GM10266 (cell line): ENCODE measurements at regions not wholly inside any gene's neighbourhood (a gene's known extent, or its start where the extent isn't known, plus 50 kb on each side); places are given as distances from the start of the nearest gene placed in this dataset.

ENCODE experiments used
- DNase-seq: peaks from one replicate; pipeline ENCODE4 v3.0.0; 2012; ENCODE audit errors: extremely low spot score
- TF ChIP-seq, protein P1 (sequence below): IDR thresholded peaks from 2 replicates; pipeline ENCODE4 v1.5.1; 2012; ENCODE audit warnings: mild to moderate bottlenecking, low read depth; ENCODE audit not compliant: control insufficient read depth, insufficient read depth; ENCODE audit errors: missing control alignments

GRCh38 chr4:17165286-17165685, 266.8 kb upstream of the LDB2 start:
- TF ChIP-seq, protein P1, sequence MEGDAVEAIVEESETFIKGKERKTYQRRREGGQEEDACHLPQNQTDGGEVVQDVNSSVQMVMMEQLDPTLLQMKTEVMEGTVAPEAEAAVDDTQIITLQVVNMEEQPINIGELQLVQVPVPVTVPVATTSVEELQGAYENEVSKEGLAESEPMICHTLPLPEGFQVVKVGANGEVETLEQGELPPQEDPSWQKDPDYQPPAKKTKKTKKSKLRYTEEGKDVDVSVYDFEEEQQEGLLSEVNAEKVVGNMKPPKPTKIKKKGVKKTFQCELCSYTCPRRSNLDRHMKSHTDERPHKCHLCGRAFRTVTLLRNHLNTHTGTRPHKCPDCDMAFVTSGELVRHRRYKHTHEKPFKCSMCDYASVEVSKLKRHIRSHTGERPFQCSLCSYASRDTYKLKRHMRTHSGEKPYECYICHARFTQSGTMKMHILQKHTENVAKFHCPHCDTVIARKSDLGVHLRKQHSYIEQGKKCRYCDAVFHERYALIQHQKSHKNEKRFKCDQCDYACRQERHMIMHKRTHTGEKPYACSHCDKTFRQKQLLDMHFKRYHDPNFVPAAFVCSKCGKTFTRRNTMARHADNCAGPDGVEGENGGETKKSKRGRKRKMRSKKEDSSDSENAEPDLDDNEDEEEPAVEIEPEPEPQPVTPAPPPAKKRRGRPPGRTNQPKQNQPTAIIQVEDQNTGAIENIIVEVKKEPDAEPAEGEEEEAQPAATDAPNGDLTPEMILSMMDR = no peak
- DNase-seq = no peak

- TF ChIP-seq, protein P1 = no peak
- DNase-seq = no peak
Observed at GRCh38 chr4:17164666-17165065, 266.2 kb upstream of the LDB2 start.

GRCh38 chr4:17163156-17163771, 264.8 kb upstream of the LDB2 start:
- TF ChIP-seq, protein P1 = no peak
- DNase-seq = no peak

DNA sequence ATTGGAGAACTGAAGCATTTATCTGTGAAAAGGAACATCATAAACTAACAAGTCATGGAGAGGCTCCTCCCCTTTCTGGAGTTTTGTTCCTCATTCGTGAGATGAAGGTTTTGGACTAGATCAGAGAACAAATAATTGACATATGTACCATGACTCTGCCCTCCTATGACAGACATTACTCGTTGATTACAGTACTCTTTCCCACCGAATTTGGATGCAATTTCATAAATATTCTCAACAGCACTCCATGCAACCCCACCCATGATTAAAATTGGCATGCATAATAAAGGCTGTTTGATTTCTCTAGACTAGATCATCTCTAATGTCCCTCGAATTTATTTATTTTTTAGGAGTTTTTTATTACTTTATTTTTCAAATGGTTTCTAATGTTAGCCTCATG, 258.9 kb upstream of the LDB2 start:
- DNase-seq = no peak
- TF ChIP-seq, protein P1 = no peak

GRCh38 chr4:17155486-17155885, 257.0 kb upstream of the LDB2 start:
- no peak for DNase-seq
- TF ChIP-seq, protein P1 = no peak

- DNase-seq = no peak
- TF ChIP-seq, protein P1 = no peak
Observed at GRCh38 chr4:17153572-17153971, 255.1 kb upstream of the LDB2 start.

DNA sequence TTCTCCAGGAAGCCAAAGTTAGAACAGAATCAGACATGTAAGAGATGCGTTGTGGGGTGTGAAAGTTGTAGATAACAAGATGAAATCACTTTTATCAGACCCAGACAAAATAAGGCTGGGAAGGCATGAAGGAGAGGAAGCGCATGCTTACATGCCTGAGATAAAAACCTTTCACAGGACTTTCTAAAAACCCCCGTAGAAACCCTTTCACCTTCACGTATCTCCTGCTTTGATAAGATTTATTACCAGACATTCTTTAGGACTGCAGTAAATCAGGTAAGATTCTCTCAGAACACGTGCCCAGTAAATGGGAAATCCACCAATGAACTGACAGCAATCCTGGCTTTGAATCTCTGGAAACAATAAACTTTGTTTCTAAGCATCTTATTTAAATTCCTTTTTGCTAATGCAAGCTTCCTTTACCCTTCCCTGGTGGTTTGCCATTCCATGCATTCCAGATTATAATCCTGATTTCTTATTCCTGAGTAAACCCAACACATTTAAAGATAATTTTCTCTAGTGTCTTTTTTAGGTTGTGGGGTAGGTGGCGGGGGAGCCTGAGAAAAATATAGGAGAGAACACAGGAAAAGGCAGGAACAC, 254.6 kb upstream of the LDB2 start:
- no peak for DNase-seq
- TF ChIP-seq, protein P1 = no peak
